H1 (cell line): ENCODE measurements at regions not wholly inside any gene's neighbourhood (a gene's known extent, or its start where the extent isn't known, plus 50 kb on each side); places are given as distances from the start of the nearest gene placed in this dataset.
"Not testable (repeated sequence)": the region's sequence is repeated elsewhere in the genome, so short reads cannot be mapped to it uniquely, and the experiment has no call there.

ENCODE experiments used
- CTCF ChIA-PET: fragments of 300-600 bp; sonication (Branson Sonifier 250); formaldehyde crosslinking; loops from one replicate; lab custom pipeline; 2021; ENCODE audit not compliant: partially characterized antibody; lab: Charles Lee
- POLR2A ChIA-PET: fragments of 300-600 bp; sonication (Branson Sonifier 250); formaldehyde crosslinking; loops from one replicate; lab custom pipeline; 2021; ENCODE audit warnings: inconsistent platforms; ENCODE audit not compliant: partially characterized antibody; lab: Charles Lee
- DNase-seq, 2 experiments: peaks; one replicate each; pipeline versions ENCODE4 v3.0.0 to v3.0.0-alpha.2; 2010 to 2022; ENCODE audit warnings: low spot score in 2 of 2, low read depth in 1 of 2, mixed read lengths in 1 of 2
- FAIRE-seq: peaks from 2 replicates; lab custom pipeline; 2011; peaks lifted over from hg19 to GRCh38; lab: Jason Lieb, UNC
- H2AFZ ChIP-seq: 2 replicates; pipeline ENCODE4 v1.8.1; 2012; ENCODE audit warnings: low read length, inconsistent platforms
- H2AK5ac ChIP-seq: 2 replicates; pipeline ENCODE4 v1.6.1; 2013; ENCODE audit warnings: low read depth, low read length
- H2BK120ac ChIP-seq: replicated peaks from 2 replicates; pipeline ENCODE3; 2013; ENCODE audit warnings: low read depth, low read length, inconsistent platforms
- H2BK12ac ChIP-seq: 2 replicates; pipeline ENCODE4 v1.6.1; 2013; ENCODE audit warnings: low read depth, low read length
- H2BK15ac ChIP-seq: 2 replicates; pipeline ENCODE4 v1.6.1; 2013; ENCODE audit warnings: low read length
- H2BK20ac ChIP-seq: 2 replicates; pipeline ENCODE4 v1.6.1; 2013; ENCODE audit warnings: low read length
- H2BK5ac ChIP-seq: 2 replicates; pipeline ENCODE4 v1.6.1; 2013; ENCODE audit warnings: low read depth, low read length
- H3K14ac ChIP-seq: 2 replicates; pipeline ENCODE4 v1.6.1; 2013; ENCODE audit warnings: inconsistent platforms; ENCODE audit not compliant: insufficient read length
- H3K18ac ChIP-seq: 2 replicates; pipeline ENCODE4 v1.6.1; 2013; ENCODE audit warnings: low read length; ENCODE audit errors: extremely low read depth
- H3K23ac ChIP-seq: 2 replicates; pipeline ENCODE4 v1.6.1; 2013; ENCODE audit warnings: inconsistent platforms; ENCODE audit not compliant: insufficient read length
- H3K23me2 ChIP-seq: 2 replicates; pipeline ENCODE4 v1.6.1; 2013; ENCODE audit warnings: low read depth, low read length
- H3K27ac ChIP-seq: 2 replicates; pipeline ENCODE4 v1.6.1; 2011; ENCODE audit warnings: low read depth, low read length, inconsistent platforms
- H3K27me3 ChIP-seq, 4 experiments: replicated peaks in 1 of 4; 1 replicate in 1 of 4; 2 replicates in 3 of 4; pipeline versions ENCODE4 v1.6.1 to v1.8.1; 2011 to 2013; ENCODE audit warnings: low read length in 3 of 4, mild to moderate bottlenecking in 3 of 4, inconsistent platforms in 2 of 4, mixed read lengths in 2 of 4, moderate library complexity in 1 of 4; ENCODE audit not compliant: control insufficient read depth in 3 of 4, insufficient read depth in 3 of 4; ENCODE audit errors: extremely low read depth in 1 of 4
- H3K36me3 ChIP-seq, 4 experiments: 2 replicates each; pipeline versions ENCODE4 v1.6.1 to v1.8.1; 2011 to 2013; ENCODE audit warnings: mild to moderate bottlenecking in 4 of 4, low read length in 3 of 4, moderate library complexity in 2 of 4, control low read depth in 1 of 4, inconsistent platforms in 1 of 4; ENCODE audit not compliant: insufficient read depth in 4 of 4, control insufficient read depth in 2 of 4
- H3K4ac ChIP-seq: replicated peaks from 2 replicates; pipeline ENCODE3; 2013; ENCODE audit warnings: low read length, low read depth, mixed read lengths, inconsistent platforms; ENCODE audit not compliant: insufficient read length
- H3K4me1 ChIP-seq, 4 experiments: replicated peaks in 1 of 4; 1 replicate in 1 of 4; 2 replicates in 3 of 4; pipeline versions ENCODE4 v1.6.1 to v1.8.1; 2011 to 2013; ENCODE audit warnings: low read length in 3 of 4, inconsistent platforms in 2 of 4, mixed read lengths in 1 of 4; ENCODE audit not compliant: insufficient read depth in 4 of 4, control insufficient read depth in 3 of 4
- H3K4me2 ChIP-seq, 2 experiments: 2 replicates each; pipeline versions ENCODE4 v1.6.1 to v1.8.1; 2011 to 2013; ENCODE audit warnings: low read depth in 2 of 2, low read length in 2 of 2, control low read depth in 1 of 2, inconsistent platforms in 1 of 2, mild to moderate bottlenecking in 1 of 2; ENCODE audit not compliant: insufficient read depth in 1 of 2
- H3K4me3 ChIP-seq, 4 experiments: fragments of 200-600, 300-600 bp in 1 of 4; sonication (generic), shearing (Covaris generic), sonication (Bioruptor Twin) in 1 of 4; 2 replicates each; pipeline versions ENCODE4 v1.5.1 to v1.8.1; 2011 to 2016; ENCODE audit warnings: low read length in 4 of 4, low read depth in 3 of 4, control low read depth in 2 of 4, inconsistent platforms in 2 of 4, mild to moderate bottlenecking in 2 of 4, mixed read lengths in 1 of 4, moderate library complexity in 1 of 4; ENCODE audit not compliant: insufficient read depth in 2 of 4; ENCODE audit errors: extremely low read depth in 1 of 4
- H3K56ac ChIP-seq: replicated peaks from 2 replicates; pipeline ENCODE3; 2013; ENCODE audit warnings: low read depth, mild to moderate bottlenecking, mixed read lengths, low read length, inconsistent platforms; ENCODE audit not compliant: insufficient read length
- H3K79me1 ChIP-seq: 2 replicates; pipeline ENCODE4 v1.6.1; 2013; ENCODE audit warnings: low read depth, low read length, control low read depth
- H3K79me2 ChIP-seq, 2 experiments: 2 replicates each; pipeline versions ENCODE4 v1.6.1 to v1.8.1; 2012 to 2013; ENCODE audit warnings: low read length in 2 of 2, mild to moderate bottlenecking in 2 of 2, inconsistent platforms in 1 of 2; ENCODE audit not compliant: insufficient read depth in 2 of 2, control insufficient read depth in 1 of 2
- H3K9ac ChIP-seq, 4 experiments: replicated peaks in 1 of 4; 1 replicate in 1 of 4; 2 replicates in 3 of 4; pipeline versions ENCODE4 v1.6.1 to v1.8.1; 2011 to 2013; ENCODE audit warnings: low read depth in 3 of 4, low read length in 3 of 4, control low read depth in 2 of 4, mild to moderate bottlenecking in 2 of 4, moderate library complexity in 2 of 4, inconsistent platforms in 1 of 4; ENCODE audit errors: extremely low read depth in 1 of 4
- H3K9me3 ChIP-seq, 2 experiments: 2 replicates each; pipeline versions ENCODE4 v1.6.1 to v1.8.1; 2012 to 2013; ENCODE audit warnings: mild to moderate bottlenecking in 2 of 2, moderate library complexity in 2 of 2, control low read depth in 1 of 2, inconsistent platforms in 1 of 2, low read depth in 1 of 2, low read length in 1 of 2, mixed read lengths in 1 of 2; ENCODE audit not compliant: insufficient read depth in 2 of 2
- H4K20me1 ChIP-seq, 2 experiments: replicated peaks in 1 of 2; 2 replicates each; pipeline versions ENCODE3 to v1.8.1; 2011 to 2013; ENCODE audit warnings: inconsistent platforms in 2 of 2, low read length in 2 of 2, mild to moderate bottlenecking in 1 of 2; ENCODE audit not compliant: insufficient read depth in 2 of 2, control insufficient read depth in 1 of 2
- H4K5ac ChIP-seq: 2 replicates; pipeline ENCODE4 v1.6.1; 2013; ENCODE audit warnings: low read length, low read depth, mixed read lengths, inconsistent platforms; ENCODE audit not compliant: insufficient read length
- H4K8ac ChIP-seq: 2 replicates; pipeline ENCODE4 v1.8.0; 2013; ENCODE audit warnings: mild to moderate bottlenecking, moderate library complexity, low read length, inconsistent platforms; ENCODE audit not compliant: insufficient read depth; ENCODE audit errors: extremely low read depth
- H4K91ac ChIP-seq: replicated peaks from 2 replicates; pipeline ENCODE3; 2013; ENCODE audit warnings: low read length, mixed read lengths, inconsistent platforms; ENCODE audit not compliant: insufficient read length
- WGBS, 2 experiments: shearing (Covaris generic) in 1 of 2; methylation state at CpG; one replicate each; pipeline versions ENCODE4 v1.1.6 to v1.1.7; 2013 to 2015; ENCODE audit warnings: low lambda C conversion rate in 2 of 2, mixed read lengths in 2 of 2, inconsistent platforms in 1 of 2, low coverage in 1 of 2, missing lambda C conversion rate in 1 of 2; ENCODE audit not compliant: insufficient replicate concordance in 2 of 2, insufficient coverage in 1 of 2, insufficient read length in 1 of 2; ENCODE audit errors: extremely low coverage in 1 of 2, missing lambda C conversion rate in 1 of 2; 5-methylcytosine and 5-hydroxymethylcytosine counted together

DNA sequence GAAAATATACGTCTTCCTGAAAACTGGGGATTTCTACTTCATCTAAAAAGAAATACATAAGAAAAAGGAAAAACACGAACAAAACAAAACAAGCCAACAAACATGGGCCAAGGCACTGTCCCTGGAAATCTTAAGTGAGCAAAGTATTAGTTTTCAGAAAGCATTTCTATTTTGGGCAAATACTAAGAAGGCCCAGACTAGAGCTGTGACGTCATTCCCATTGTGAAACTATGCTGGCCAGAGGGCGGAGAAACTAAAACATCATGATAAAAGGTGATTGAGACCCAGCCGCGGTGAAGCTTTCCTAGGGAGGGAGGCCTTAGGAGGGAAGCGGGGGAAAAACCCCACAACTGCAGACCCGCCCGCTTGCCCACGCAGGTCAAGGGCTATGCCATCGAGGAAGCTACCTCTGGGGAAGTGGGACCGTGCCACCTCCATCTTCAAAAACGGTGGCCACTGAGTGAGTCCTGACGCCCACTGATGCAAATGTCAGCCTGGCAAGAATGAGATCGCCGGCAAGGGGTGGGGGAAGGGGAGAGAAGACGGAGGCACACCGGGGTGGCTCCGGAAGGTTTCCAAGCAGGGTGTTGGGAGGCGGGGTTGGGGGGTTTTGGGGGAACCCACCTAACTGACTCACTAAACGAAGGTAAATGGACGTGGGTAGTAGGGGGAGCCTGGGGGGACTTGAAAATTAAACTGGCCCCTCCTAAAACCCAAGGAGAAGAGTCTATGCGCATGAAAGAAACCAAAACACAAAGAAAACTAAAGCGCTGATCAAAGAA, 1504.6 kb upstream of the DEFB115 start:
- FAIRE-seq, H3K27me3 ChIP-seq, H3K9ac ChIP-seq, H3K14ac ChIP-seq, H2BK5ac ChIP-seq, H2BK120ac ChIP-seq, H3K36me3 ChIP-seq, CTCF ChIA-PET, H3K4ac ChIP-seq, H3K23ac ChIP-seq, H3K23me2 ChIP-seq, H3K18ac ChIP-seq, H4K5ac ChIP-seq, H2AK5ac ChIP-seq, H3K4me3 ChIP-seq, H2BK12ac ChIP-seq, H3K79me1 ChIP-seq, H3K4me1 ChIP-seq, DNase-seq, H2BK15ac ChIP-seq, H3K56ac ChIP-seq, H3K4me2 ChIP-seq, POLR2A ChIA-PET, H2BK20ac ChIP-seq, H3K27ac ChIP-seq, H4K20me1 ChIP-seq, H4K91ac ChIP-seq, H3K79me2 ChIP-seq, H2AFZ ChIP-seq: not testable (repeated sequence)
- H3K9me3 ChIP-seq: peaks cover 29 to 58% of the 10 kb centered on the region in 2 experiments; a peak in 3 of 4 replicates
- WGBS, 2 experiments: 88% methylated on average over 13 of the region's 24 CpGs; no CpG with 5 or more reads in 1 of the 2 experiments
- peak overlapping the region; percentile 11; the same call in 1 of the 2 replicates for H4K8ac ChIP-seq

DNA sequence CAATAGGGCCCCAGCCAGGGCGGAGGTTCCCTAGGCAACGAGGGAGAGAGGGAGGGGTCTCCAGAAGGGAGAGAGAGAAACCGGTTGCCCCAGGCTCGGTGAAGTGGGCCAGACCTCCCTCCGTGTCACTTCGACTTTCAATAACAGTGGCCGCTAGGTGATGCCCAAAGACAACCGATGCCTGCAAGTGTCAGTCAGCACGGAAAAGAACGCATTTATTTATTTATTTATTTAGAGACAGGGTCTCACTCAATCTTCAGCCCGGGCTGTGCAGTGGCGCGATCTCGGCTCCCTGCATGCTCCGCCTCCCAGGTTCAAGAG, 1504.1 kb upstream of the DEFB115 start:
- H3K4me2 ChIP-seq, H3K23ac ChIP-seq, H2AK5ac ChIP-seq, DNase-seq, H3K4me3 ChIP-seq, H4K8ac ChIP-seq, H3K27ac ChIP-seq, H3K14ac ChIP-seq, H3K27me3 ChIP-seq, H2BK12ac ChIP-seq, H2BK5ac ChIP-seq, H3K36me3 ChIP-seq, H4K20me1 ChIP-seq, H3K56ac ChIP-seq, H3K4me1 ChIP-seq, H2BK120ac ChIP-seq, H4K5ac ChIP-seq, H3K18ac ChIP-seq, FAIRE-seq, H2BK15ac ChIP-seq, CTCF ChIA-PET, H3K79me1 ChIP-seq, H3K4ac ChIP-seq, POLR2A ChIA-PET, H3K9ac ChIP-seq, H3K23me2 ChIP-seq, H4K91ac ChIP-seq, H3K79me2 ChIP-seq, H2AFZ ChIP-seq, H2BK20ac ChIP-seq: not testable (repeated sequence)
- peaks cover 29 to 63% of the 10 kb centered on the region in 2 experiments; a peak in 3 of 4 replicates for H3K9me3 ChIP-seq
- WGBS, 2 experiments: 91% methylated on average over 15 of the region's 15 CpGs; no CpG with 5 or more reads in 1 of the 2 experiments
